HG02623 (cell line): ENCODE measurements at regions not wholly inside any gene's neighbourhood (a gene's known extent, or its start where the extent isn't known, plus 50 kb on each side); places are given as distances from the start of the nearest gene placed in this dataset.
"Not testable (repeated sequence)": the region's sequence is repeated elsewhere in the genome, so short reads cannot be mapped to it uniquely, and the experiment has no call there.

Experiments used
- ATAC-seq: cut with Tn5 transposase; IDR thresholded peaks from one replicate; pipeline ENCODE4 v1.9.1; 2021; ENCODE audit warnings: moderate library complexity; ENCODE audit not compliant: unreplicated experiment

- no peak for ATAC-seq
Measured at GRCh38 chr3:30408105-30408557, 198.3 kb upstream of the TGFBR2 start.

GRCh38 chr3:30418443-30418842 lies 188.0 kb upstream of the TGFBR2 start:
- no peak for ATAC-seq

- ATAC-seq = no peak
Measured at GRCh38 chr3:30421266-30421665, 185.1 kb upstream of the TGFBR2 start.

GRCh38 chr3:30426293-30426993 lies 180.0 kb upstream of the TGFBR2 start:
- no peak for ATAC-seq

- no peak for ATAC-seq
Measured at GRCh38 chr3:30428251-30428650, 178.2 kb upstream of the TGFBR2 start.

- no peak for ATAC-seq
Measured at GRCh38 chr3:30435861-30436331, 170.5 kb upstream of the TGFBR2 start.

- ATAC-seq = no peak
Measured at GRCh38 chr3:30437171-30437601, 169.2 kb upstream of the TGFBR2 start.

GRCh38 chr3:30438126-30438525 lies 168.3 kb upstream of the TGFBR2 start:
- no peak for ATAC-seq

- no peak for ATAC-seq
Measured at GRCh38 chr3:30439451-30440053, 166.8 kb upstream of the TGFBR2 start.

GRCh38 chr3:30440147-30440604 lies 166.2 kb upstream of the TGFBR2 start:
- no peak for ATAC-seq

GRCh38 chr3:30440880-30441279 lies 165.5 kb upstream of the TGFBR2 start:
- ATAC-seq = no peak

GRCh38 chr3:30443756-30444673 lies 162.4 kb upstream of the TGFBR2 start:
- no peak for ATAC-seq

GRCh38 chr3:30448450-30449289 lies 157.7 kb upstream of the TGFBR2 start:
- no peak for ATAC-seq

GRCh38 chr3:30449290-30449632 lies 157.1 kb upstream of the TGFBR2 start:
- ATAC-seq = no peak

GRCh38 chr3:30452446-30452845 lies 154.0 kb upstream of the TGFBR2 start:
- no peak for ATAC-seq

- no peak for ATAC-seq
Measured at GRCh38 chr3:30453360-30454039, 152.9 kb upstream of the TGFBR2 start.

- ATAC-seq = no peak
Measured at GRCh38 chr3:30454636-30455035, 151.8 kb upstream of the TGFBR2 start.

GRCh38 chr3:30455112-30455511 lies 151.3 kb upstream of the TGFBR2 start:
- ATAC-seq = not testable (repeated sequence)

- ATAC-seq = no peak
Measured at GRCh38 chr3:30455840-30456239, 150.6 kb upstream of the TGFBR2 start.

GRCh38 chr3:30456264-30456663 lies 150.1 kb upstream of the TGFBR2 start:
- ATAC-seq = no peak
